HUDEP-2 (cell line): ENCODE measurements at regions not wholly inside any gene's neighbourhood (a gene's known extent, or its start where the extent isn't known, plus 50 kb on each side); places are given as distances from the start of the nearest gene placed in this dataset.

Experiments used
- DNase-seq, 76 experiments: peaks; one replicate each; lab custom pipeline; 2025; ENCODE audit not compliant: unreplicated experiment in 76 of 76; lab: John Stamatoyannopoulos, UW

GRCh38 chr12:4223273-4223845, 50.2 kb upstream of the CCND2 start:
- no peak for DNase-seq

GRCh38 chr12:4221258-4221620, 52.3 kb upstream of the CCND2 start:
- DNase-seq: no peak

GRCh38 chr12:4220536-4221257, 52.9 kb upstream of the CCND2 start:
- DNase-seq: no peak

- no peak for DNase-seq
These were observed 56.5 kb upstream of the CCND2 start for GRCh38 chr12:4217091-4217490.

- DNase-seq: no peak
These were observed 57.2 kb upstream of the CCND2 start for GRCh38 chr12:4216187-4216927.

GRCh38 chr12:4215229-4216186, 58.1 kb upstream of the CCND2 start:
- peak in 74 of 76 experiments; percentile 19 to 94 (median 85) for DNase-seq

GRCh38 chr12:4214877-4215228, 58.7 kb upstream of the CCND2 start:
- DNase-seq: no peak

- DNase-seq: no peak
These were observed 60.1 kb upstream of the CCND2 start for GRCh38 chr12:4213471-4213870.

- DNase-seq: no peak
These were observed 60.7 kb upstream of the CCND2 start for GRCh38 chr12:4212845-4213244.

GRCh38 chr12:4211372-4211771, 62.2 kb upstream of the CCND2 start:
- no peak for DNase-seq

- no peak for DNase-seq
These were observed 63.4 kb upstream of the CCND2 start for GRCh38 chr12:4210183-4210582.

- DNase-seq: no peak
These were observed 67.1 kb upstream of the CCND2 start for GRCh38 chr12:4206470-4206869.

GRCh38 chr12:4203772-4204376, 69.7 kb upstream of the CCND2 start:
- DNase-seq: no peak

GRCh38 chr12:4202918-4203317, 70.6 kb upstream of the CCND2 start:
- no peak for DNase-seq

GRCh38 chr12:4202487-4202886, 71.1 kb upstream of the CCND2 start:
- no peak for DNase-seq

- DNase-seq: no peak
These were observed 72.0 kb upstream of the CCND2 start for GRCh38 chr12:4201333-4202100.

- DNase-seq: no peak
These were observed 75.4 kb upstream of the CCND2 start for GRCh38 chr12:4197922-4198763.

GRCh38 chr12:4196805-4197420, 76.6 kb upstream of the CCND2 start:
- no peak for DNase-seq

GRCh38 chr12:4194668-4195067, 78.9 kb upstream of the CCND2 start:
- no peak for DNase-seq
